GM21360 (cell line): ENCODE measurements at regions not wholly inside any gene's neighbourhood (a gene's known extent, or its start where the extent isn't known, plus 50 kb on each side); places are given as distances from the start of the nearest gene placed in this dataset.
"Not testable (repeated sequence)": the region's sequence is repeated elsewhere in the genome, so short reads cannot be mapped to it uniquely, and the experiment has no call there.

Source experiments
- ATAC-seq: cut with Tn5 transposase; IDR thresholded peaks from one replicate; pipeline ENCODE4 v1.9.1; 2021; ENCODE audit warnings: mild to moderate bottlenecking, moderate library complexity; ENCODE audit not compliant: unreplicated experiment

- not testable (repeated sequence) for ATAC-seq
Observed at GRCh38 chr4:67412153-67412712, 133.1 kb downstream of the CENPC start.

- ATAC-seq: no peak
Observed at GRCh38 chr4:67403342-67403741, 142.0 kb downstream of the CENPC start.

- no peak for ATAC-seq
Observed at GRCh38 chr4:67401902-67402301, 143.4 kb downstream of the CENPC start.

GRCh38 chr4:67397931-67398330 is 147.4 kb downstream of the CENPC start:
- ATAC-seq: no peak

GRCh38 chr4:67397031-67397430 is 148.3 kb downstream of the CENPC start:
- no peak for ATAC-seq

GRCh38 chr4:67396008-67396407 is 149.3 kb downstream of the CENPC start:
- no peak for ATAC-seq

GRCh38 chr4:67394879-67395278 is 150.4 kb downstream of the CENPC start:
- no peak for ATAC-seq

GRCh38 chr4:67393699-67394281 is 151.5 kb downstream of the CENPC start:
- no peak for ATAC-seq

GRCh38 chr4:67393007-67393406 is 152.3 kb downstream of the CENPC start:
- no peak for ATAC-seq

- ATAC-seq: not testable (repeated sequence)
Observed at GRCh38 chr4:67381406-67381804, 163.9 kb downstream of the CENPC start.

- ATAC-seq: not testable (repeated sequence)
Observed at GRCh38 chr4:67380702-67381405, 164.4 kb downstream of the CENPC start.

GRCh38 chr4:67380154-67380553 is 165.1 kb downstream of the CENPC start:
- no peak for ATAC-seq

GRCh38 chr4:67375291-67375690 is 170.0 kb downstream of the CENPC start:
- ATAC-seq: no peak

GRCh38 chr4:67371615-67372014 is 173.7 kb downstream of the CENPC start:
- no peak for ATAC-seq

GRCh38 chr4:67366311-67366861 is 178.9 kb downstream of the CENPC start:
- no peak for ATAC-seq

- no peak for ATAC-seq
Observed at GRCh38 chr4:67365661-67366245, 179.6 kb downstream of the CENPC start.

GRCh38 chr4:67355806-67356205 is 189.5 kb downstream of the CENPC start:
- ATAC-seq: no peak

- no peak for ATAC-seq
Observed at GRCh38 chr4:67346654-67347053, 198.6 kb downstream of the CENPC start.

GRCh38 chr4:67344594-67345380 is 200.5 kb downstream of the CENPC start:
- ATAC-seq: no peak

- ATAC-seq: no peak
Observed at GRCh38 chr4:67343199-67343598, 202.1 kb downstream of the CENPC start.

GRCh38 chr4:67342291-67342690 is 203.0 kb downstream of the CENPC start:
- ATAC-seq: no peak
